AG10803 (cell line): ENCODE measurements at regions not wholly inside any gene's neighbourhood (a gene's known extent, or its start where the extent isn't known, plus 50 kb on each side); places are given as distances from the start of the nearest gene placed in this dataset.

Experiments used
- DNase-seq: peaks from one replicate; pipeline ENCODE4 v3.0.0; 2010; ENCODE audit warnings: low read depth
- H3K4me3 ChIP-seq: 2 replicates; pipeline ENCODE4 v1.5.1; 2011; ENCODE audit warnings: mild to moderate bottlenecking, low read length, control low read depth
- TF ChIP-seq, protein P1 (sequence below): conservative IDR thresholded peaks from 2 replicates; pipeline ENCODE4 v1.5.1; 2011; ENCODE audit warnings: mild to moderate bottlenecking, low read length, control low read depth, inconsistent platforms

DNA sequence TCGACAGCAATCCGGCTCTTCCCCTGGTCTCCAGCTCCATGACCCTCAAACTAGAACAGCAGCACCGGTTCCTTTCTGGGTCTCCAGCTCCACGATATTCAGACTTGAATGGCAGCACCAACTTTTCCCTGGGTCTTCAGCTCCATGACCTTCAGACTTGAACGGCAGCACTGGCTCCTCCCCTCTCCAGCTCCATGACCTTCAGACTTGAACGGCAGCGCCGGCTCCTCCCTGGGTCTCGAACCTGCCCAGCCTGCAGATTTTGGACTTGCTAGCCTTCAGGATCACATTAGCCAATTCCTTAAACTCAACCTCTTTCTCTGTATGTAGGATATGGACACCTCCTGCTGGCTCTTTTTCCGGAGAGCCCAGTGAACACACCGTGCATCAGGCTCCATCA, 350.9 kb downstream of the PREX1 start:
- TF ChIP-seq, protein P1, sequence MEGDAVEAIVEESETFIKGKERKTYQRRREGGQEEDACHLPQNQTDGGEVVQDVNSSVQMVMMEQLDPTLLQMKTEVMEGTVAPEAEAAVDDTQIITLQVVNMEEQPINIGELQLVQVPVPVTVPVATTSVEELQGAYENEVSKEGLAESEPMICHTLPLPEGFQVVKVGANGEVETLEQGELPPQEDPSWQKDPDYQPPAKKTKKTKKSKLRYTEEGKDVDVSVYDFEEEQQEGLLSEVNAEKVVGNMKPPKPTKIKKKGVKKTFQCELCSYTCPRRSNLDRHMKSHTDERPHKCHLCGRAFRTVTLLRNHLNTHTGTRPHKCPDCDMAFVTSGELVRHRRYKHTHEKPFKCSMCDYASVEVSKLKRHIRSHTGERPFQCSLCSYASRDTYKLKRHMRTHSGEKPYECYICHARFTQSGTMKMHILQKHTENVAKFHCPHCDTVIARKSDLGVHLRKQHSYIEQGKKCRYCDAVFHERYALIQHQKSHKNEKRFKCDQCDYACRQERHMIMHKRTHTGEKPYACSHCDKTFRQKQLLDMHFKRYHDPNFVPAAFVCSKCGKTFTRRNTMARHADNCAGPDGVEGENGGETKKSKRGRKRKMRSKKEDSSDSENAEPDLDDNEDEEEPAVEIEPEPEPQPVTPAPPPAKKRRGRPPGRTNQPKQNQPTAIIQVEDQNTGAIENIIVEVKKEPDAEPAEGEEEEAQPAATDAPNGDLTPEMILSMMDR, result no peak
- no peak overlapping the region for H3K4me3 ChIP-seq
- no peak for DNase-seq

DNA sequence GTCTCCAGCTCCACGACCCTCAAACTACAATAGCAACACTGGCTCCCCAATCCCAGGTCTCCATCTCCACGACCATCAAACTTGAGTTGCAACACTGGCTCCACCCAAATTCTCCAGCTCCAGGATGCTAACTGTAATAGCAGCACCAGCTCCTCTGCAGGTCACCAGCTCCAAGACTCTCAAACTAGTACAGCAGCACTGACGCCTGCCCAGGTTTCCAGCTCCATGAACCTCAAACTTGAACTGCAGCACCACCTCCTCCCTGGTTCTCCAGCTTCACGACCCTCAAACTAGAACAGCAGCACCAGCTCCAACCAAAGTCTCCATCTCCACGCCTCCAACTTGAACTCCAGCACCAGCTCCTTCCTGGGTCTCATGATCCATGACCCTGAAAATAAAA, 353.8 kb downstream of the PREX1 start:
- no peak overlapping the region for H3K4me3 ChIP-seq
- no peak for DNase-seq
- TF ChIP-seq, protein P1, result no peak

DNA sequence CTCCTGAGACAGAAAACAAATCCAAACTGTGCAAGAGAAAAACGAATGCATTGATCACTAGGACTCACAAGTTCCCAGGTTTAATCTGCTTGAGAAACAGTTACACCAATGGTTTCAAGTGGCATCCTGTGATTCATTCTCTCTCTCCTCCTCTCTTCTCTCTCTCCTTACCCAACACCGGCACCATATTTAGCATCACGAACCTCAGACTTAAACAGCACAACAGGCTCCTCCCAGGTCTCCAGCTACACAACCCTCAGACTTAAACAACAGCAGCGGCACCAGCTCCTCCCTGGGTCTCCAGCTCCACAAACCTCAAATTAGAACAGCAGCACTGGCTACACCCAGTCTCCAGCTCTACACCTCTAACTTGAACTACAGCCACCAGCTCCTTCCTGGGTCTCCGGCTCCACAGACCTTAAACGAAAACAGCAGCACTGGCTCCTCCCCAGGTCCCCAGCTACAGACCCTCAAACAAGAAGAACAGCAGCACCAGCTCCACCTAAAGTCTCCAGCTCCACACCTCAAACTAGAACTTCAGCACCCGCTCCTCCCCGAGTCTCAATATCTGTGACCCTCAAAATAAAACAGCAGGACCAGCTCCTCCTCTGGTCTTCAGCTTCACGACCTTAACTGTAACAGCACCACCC, 355.9 kb downstream of the PREX1 start:
- DNase-seq, result no peak
- H3K4me3 ChIP-seq, result no peak overlapping the region
- TF ChIP-seq, protein P1, result no peak

DNA sequence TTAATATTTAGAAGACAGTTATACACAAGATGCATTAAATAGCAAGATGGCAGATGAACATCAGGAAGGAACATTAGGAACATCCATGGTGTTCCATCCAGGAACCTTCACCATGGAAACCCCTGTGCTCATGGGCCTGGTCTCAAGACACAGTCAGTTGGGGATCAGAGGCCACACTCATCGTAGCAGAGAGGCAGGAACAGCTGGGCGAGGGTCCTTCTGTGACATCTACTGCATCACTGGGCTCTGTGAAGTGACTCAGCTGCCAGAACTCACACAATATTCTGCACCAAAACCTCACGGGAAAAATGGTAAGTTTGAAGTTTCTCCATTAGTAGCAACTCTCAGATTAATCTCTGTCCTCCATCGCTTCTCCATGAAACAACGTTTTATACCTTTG, 356.6 kb downstream of the PREX1 start:
- no peak for DNase-seq
- TF ChIP-seq, protein P1, result no peak

DNA sequence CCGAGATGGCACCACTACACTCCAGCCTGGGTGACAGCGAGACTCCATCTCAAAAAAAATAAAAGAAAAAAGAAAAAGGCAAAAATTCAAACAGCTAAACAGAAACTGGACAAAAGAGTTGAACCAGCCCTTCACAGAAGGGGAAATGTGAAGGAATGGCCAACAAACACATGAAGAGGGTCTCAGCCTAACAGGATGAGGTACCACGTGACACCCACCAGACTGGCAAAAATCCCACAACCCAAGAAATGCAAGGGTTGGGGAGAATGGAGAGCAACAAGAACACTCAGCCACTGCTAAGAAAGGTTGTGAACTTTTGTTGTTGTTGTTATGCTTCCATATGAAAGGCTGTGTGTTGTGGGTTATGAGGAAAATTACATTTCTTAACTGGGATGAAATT, 357.7 kb downstream of the PREX1 start:
- H3K4me3 ChIP-seq, result no peak overlapping the region
- no peak for DNase-seq
- TF ChIP-seq, protein P1, result no peak

More for the DNA sequence above, 356.6 kb downstream of the PREX1 start:
- no peak overlapping the region for H3K4me3 ChIP-seq

DNA sequence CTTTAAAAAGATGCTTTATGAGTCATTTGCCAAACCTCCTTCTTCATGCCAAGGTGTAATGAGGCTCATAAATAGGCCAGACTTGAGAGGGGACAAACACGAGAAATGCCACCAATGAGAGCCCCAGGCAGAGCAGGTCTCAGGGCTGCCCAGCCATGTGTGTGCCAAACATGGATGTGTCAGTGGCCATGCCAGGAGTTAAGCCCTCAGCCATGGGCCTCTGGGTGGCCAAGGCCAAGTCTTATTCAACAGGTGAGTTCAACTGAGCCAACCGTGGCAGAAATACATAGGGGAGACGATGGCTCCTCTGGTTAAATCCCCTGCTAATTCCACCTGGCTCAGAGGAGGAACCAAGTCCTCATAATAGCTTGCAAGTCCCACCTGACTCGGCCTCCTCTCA, 358.8 kb downstream of the PREX1 start:
- no peak for DNase-seq
- TF ChIP-seq, protein P1, result no peak
- H3K4me3 ChIP-seq, result no peak overlapping the region

DNA sequence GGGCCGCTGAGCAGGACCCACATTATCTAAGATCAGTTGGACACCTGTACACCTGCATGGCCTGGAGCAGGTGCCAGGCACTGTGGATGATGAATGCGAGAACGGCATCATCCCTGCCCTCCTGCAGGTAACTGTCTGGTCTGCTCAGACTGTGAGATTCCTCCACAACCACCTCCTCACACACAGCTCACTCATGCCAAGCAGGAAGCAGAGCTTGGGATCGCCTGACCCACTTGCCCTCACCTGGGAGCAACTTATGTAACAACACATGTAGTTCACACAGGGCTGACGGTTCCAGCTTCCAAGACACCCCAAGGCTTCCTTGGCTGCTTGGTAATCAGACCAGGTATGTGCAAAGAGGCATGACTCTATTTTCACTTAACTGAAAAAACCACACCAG, 359.2 kb downstream of the PREX1 start:
- H3K4me3 ChIP-seq, result no peak overlapping the region
- DNase-seq, result no peak
- TF ChIP-seq, protein P1, result no peak
